ENCODE measurements at regions not wholly inside any gene's neighbourhood (a gene's known extent, or its start where the extent isn't known, plus 50 kb on each side); places are given as distances from the start of the nearest gene placed in this dataset.

- no peak for DNase-seq
Observed at GRCh38 chr18:41752826-41753225, 202.2 kb upstream of the PIK3C3 start.

GRCh38 chr18:41751652-41752051, 203.4 kb upstream of the PIK3C3 start:
- no peak for DNase-seq

DNA sequence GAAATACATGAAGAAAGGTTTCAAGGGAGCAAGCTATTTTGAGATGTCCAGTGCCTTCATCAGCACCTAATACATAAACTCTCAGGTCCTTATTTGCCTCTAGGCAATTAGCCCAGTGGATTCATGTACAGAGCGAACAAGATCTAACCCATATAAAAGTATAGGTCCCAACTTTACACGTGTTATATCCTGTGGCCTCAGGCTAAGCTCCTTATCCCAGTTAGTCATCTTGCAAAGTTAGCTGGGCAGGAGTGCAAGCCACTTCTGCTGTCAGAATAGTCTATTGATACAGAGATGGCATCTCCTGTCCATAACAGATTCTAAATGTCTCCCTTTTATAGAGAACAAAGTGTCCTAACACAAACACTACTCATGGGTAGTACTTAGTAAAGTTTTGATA, 203.9 kb upstream of the PIK3C3 start:
- DNase-seq, result no peak

- no peak for DNase-seq
Observed at GRCh38 chr18:41747723-41748242, 207.3 kb upstream of the PIK3C3 start.

GRCh38 chr18:41745166-41746049, 209.6 kb upstream of the PIK3C3 start:
- DNase-seq, result peak; percentile 57

GRCh38 chr18:41744421-41745030, 210.5 kb upstream of the PIK3C3 start:
- DNase-seq, result no peak

DNA sequence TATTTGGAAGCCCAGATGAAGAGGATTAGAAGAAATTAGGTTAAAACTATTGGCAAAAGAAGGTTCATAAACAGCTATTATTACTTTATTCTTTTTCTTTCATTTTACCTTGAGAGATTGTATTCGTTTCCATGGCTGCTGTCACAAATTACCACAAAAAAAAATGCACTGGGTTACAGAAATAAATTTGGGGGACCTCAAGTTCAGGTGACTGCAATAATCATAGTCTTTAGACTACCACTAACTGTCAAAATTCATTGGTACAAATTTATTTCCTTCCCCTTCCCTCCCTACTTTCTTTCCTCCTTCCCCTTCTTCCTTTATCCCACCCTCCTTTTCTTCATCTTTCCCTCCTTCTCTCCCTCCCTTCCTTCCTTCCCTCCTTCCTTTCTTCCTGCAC, 217.8 kb upstream of the PIK3C3 start:
- no peak for DNase-seq

DNA sequence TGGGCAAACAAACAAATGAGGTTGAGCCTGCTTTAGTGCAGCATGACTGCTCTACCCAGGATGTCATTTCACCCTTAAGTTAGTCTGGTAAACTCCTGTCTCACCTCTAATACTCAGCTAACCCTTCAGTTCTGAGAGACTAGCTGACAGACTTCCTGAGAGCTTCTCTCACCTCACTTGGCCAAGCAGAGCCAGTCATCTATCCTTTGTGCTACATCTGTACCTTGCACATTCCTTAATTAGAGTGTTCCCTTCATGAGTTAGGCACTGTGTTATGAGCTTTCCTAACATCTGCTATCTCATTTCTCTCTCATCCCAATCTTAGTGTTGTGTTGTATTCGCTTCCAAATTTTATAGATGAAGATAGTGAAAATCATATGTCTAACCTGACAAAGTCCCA, 220.1 kb upstream of the PIK3C3 start:
- DNase-seq, result no peak

- no peak for DNase-seq
Observed at GRCh38 chr18:41732356-41732755, 222.7 kb upstream of the PIK3C3 start.

DNA sequence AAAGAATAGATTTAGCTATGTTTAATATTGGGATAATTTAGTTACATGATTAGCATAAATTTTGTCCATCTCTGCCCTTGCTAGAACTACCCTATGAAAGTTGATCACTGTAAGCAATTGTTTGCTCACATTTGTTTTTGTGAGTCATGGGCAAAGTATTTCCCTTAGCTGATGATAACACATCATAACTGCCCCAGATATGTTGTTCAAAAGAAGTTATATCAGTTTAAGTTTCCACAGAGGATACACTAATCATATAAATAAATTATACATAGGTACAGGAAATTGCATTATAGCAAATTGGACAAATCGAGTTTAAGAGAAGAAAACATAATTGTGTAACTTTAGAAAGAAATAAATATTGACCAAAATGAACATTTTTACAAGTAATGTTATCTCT, 223.2 kb upstream of the PIK3C3 start:
- DNase-seq, result no peak

DNA sequence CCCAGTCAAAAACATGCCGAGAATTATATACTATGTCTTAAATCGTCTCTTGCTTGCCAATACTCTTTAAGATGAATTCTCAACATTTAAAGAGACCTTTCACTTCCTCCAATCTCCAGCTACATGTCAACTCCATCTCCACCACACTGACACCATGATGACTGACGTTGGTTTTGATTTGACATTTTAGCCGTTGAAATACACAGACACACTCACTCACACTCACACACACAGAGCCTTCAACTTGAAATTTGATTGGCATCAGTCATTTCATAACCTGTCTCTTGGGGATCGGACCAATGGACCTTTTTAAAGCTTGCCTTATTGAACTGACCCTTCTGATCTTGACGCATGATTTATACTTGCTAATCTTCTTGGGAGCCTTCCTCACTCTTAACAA, 230.8 kb upstream of the PIK3C3 start:
- no peak for DNase-seq

DNA sequence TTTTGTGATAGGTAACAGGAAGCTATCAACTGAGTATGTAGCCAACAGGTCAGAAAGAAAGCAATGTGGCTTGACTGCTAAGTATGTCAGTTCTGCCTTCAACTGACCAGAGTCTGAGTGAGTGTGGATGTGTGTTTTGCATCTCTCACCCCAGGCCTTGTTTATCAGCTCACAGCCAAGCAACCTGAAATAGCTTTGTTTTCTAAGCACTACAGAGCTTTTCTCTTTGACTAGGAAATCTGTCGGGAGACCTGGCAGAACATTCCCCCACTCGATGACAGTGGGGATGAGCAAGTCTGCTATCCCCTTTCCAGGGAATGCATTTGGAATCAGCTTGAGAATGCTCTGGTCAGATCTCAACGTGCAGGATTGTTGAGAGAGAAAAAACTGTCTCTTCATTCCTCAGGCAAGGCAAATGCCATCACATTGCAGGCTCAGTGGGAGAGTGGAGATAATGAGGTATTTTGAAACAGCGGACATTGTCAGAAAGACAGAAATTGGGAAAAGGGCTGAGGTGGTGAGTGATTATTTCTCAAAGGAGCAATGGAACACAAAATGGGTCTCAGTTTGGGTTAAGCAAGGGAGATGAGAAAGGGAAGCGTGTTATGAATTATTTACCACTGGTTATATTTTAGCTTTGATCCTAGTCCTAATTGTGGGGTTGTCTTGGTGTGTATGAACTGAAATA, 233.8 kb upstream of the PIK3C3 start:
- no peak for DNase-seq

GRCh38 chr18:41720226-41720625, 234.8 kb upstream of the PIK3C3 start:
- DNase-seq, result no peak

GRCh38 chr18:41719808-41720207, 235.2 kb upstream of the PIK3C3 start:
- DNase-seq, result no peak

- DNase-seq, result no peak
Observed at GRCh38 chr18:41714872-41715271, 240.2 kb upstream of the PIK3C3 start.

DNA sequence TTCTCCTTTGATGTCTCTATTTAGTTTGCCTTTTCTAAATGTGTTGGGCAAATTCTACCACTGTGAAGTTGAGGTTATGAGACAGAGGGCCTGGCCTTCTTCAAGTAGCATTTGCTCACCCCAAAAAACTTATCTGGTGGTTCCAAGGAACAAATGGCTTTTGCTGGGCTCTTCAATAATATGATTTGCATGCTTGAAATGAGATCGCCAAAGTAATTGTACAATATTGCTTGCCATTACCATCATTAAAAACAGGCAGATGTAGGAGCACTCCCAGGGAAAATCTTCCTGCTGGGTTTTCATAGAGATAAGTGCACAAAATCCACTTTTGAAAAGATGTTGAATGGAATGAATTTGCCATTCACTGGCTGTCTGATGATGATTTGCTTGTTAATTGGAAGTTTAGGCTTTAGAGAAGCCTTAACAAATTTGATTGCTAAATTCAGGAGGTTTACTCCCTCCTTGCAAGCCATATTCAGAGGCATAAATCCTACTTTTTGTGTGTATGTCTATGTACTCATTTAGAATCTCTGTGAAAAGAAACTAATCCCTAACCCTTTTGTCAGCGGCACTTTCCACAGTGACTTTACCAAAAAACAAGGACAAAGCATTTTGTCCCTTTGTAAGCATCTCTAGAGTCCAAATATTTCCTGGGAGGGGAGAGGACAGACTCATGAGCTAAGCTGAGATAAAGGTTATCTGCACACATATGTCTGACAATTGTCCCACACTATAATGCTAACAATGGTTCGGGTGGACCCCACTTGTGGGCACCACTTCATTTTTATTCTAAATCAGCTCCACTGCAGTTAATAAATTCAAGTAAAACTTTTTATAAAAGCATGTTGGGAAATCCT, 240.8 kb upstream of the PIK3C3 start:
- DNase-seq, result no peak

GRCh38 chr18:41706301-41706700, 248.7 kb upstream of the PIK3C3 start:
- no peak for DNase-seq

DNA sequence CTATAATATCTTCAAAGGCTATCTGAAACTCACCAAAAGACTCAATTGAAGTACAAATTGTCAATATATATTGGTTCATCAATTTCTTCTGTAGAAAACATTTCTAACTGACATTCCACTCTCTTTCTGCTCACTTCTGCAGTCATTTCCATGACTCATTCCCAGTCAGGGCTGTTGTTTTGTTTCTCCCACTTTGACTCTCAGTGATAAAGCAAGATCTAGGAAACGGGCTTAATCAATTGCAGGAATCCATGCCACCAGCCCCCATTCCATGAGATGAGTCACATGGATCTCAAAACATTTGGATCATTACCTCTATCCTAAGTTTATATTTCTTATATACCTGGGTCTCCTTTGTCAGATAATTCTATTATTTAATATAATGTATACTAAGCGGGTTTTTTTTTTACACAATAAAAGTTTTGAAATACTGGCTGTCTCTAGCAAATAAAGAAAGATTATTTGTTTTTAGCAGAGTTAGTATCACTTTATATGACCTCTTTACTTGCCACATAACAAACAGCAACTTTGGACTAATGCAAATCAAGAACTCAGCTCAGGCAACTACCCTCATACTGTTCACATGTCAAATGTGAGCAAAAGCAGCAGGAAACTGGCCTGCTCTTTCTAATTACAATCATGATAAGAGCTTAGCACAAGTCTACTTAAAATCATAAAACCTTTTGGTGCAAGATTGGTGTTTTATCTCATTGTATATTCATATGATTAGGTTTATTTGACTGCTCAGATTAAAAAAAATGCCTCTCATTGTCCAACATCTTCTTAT, 251.1 kb upstream of the PIK3C3 start:
- DNase-seq, result no peak

GRCh38 chr18:41700416-41700815, 254.6 kb upstream of the PIK3C3 start:
- DNase-seq, result no peak

- DNase-seq, result no peak
Observed at GRCh38 chr18:41695441-41695840, 259.6 kb upstream of the PIK3C3 start.

DNA sequence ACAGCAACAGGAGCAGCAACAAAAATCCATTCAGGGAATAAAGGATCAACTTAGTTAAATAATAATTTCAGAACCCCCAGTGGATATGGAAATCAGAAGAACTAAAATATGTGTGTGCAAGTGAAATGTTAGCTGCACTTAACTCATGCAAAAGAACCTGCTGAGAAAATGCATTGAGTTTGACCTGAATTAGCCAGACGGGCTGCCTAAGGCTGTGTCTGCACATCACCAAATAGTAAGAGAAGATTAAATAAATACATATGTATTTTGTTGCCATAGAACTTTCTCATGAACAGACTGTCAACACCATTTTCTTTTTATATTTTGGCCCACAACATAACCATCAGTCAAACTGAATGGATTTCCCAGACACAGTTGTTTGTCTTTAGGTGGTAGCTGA, 262.0 kb upstream of the PIK3C3 start:
- no peak for DNase-seq
